K562 (cell line): ENCODE measurements at regions not wholly inside any gene's neighbourhood (a gene's known extent, or its start where the extent isn't known, plus 50 kb on each side); places are given as distances from the start of the nearest gene placed in this dataset.
A peak's percentile ranks its signal among the peaks of the same experiment; 100 is the strongest.

Experiments used
- CEBPG ChIP-seq, 3 experiments: fragments of 200-800 bp in 1 of 3; sonication (Bioruptor generic) in 1 of 3; sonication (generic) in 1 of 3; formaldehyde crosslinking in 1 of 3; IDR thresholded peaks in 2 of 3; conservative IDR thresholded peaks in 1 of 3; 2 replicates each; pipeline versions ENCODE4 v1.6.1 to v1.8.0; 2016 to 2022; ENCODE audit warnings: missing compliant biosample characterization in 2 of 3, missing genetic modification characterization in 2 of 3, mild to moderate bottlenecking in 1 of 3, missing genetic modification reagents in 1 of 3
- TF ChIP-seq, protein P1 (sequence below), 2 experiments: fragments of 450-650 bp; formaldehyde crosslinking in 1 of 2; IDR thresholded peaks; 2 replicates each; pipeline versions ENCODE4 v1.4.0 to v1.6.1; 2014 to 2020; ENCODE audit warnings: mild to moderate bottlenecking in 2 of 2, borderline replicate concordance in 1 of 2, low read depth in 1 of 2

DNA sequence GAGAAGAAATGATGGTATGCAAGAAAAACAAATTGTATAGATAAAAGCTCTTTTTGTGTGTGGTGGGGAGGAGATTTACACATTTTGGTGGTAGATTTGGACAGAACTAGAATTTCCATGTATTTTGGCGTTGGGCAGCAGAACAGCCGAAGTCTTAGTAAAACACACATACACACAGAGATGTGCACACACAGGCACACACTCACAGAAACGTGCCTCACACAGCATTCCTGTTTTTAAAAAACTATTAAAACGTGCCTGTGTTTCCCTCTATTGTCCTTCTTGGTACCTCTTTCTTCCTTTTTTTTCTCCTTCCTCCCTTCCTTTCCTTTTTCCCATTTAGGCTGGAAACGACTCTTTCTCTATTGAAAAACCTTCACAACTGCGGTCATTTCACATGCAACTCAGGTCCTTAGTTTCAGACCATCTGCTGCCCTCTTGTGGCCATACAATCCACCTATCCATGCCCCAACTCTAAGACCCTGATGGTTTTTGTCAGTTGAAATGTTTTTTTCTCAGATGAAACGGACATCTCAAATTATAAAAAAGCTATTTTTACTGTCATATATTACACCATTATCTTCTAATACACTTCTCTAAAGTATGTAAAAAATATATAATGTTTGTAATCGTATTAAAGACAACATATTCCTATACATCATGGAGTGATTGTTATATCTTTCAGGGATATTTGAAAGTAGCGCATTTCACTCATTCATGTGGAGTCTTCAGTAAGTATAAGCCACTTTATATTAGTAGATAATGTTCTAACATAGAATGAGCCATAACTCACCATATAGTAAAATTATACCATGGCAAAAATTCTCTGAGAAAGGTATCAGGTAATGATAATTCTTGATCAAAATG, 386.7 kb upstream of the NOVA1 start (continued):
- TF ChIP-seq, protein P1, sequence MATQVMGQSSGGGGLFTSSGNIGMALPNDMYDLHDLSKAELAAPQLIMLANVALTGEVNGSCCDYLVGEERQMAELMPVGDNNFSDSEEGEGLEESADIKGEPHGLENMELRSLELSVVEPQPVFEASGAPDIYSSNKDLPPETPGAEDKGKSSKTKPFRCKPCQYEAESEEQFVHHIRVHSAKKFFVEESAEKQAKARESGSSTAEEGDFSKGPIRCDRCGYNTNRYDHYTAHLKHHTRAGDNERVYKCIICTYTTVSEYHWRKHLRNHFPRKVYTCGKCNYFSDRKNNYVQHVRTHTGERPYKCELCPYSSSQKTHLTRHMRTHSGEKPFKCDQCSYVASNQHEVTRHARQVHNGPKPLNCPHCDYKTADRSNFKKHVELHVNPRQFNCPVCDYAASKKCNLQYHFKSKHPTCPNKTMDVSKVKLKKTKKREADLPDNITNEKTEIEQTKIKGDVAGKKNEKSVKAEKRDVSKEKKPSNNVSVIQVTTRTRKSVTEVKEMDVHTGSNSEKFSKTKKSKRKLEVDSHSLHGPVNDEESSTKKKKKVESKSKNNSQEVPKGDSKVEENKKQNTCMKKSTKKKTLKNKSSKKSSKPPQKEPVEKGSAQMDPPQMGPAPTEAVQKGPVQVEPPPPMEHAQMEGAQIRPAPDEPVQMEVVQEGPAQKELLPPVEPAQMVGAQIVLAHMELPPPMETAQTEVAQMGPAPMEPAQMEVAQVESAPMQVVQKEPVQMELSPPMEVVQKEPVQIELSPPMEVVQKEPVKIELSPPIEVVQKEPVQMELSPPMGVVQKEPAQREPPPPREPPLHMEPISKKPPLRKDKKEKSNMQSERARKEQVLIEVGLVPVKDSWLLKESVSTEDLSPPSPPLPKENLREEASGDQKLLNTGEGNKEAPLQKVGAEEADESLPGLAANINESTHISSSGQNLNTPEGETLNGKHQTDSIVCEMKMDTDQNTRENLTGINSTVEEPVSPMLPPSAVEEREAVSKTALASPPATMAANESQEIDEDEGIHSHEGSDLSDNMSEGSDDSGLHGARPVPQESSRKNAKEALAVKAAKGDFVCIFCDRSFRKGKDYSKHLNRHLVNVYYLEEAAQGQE (IDR thresholded peaks at IDR 0.05; ENCODE audit: borderline replicate concordance): peak; percentile 3; the same call in 1 of the 2 replicates
- TF ChIP-seq, protein P1 (CRISPR knock-in tag; IDR thresholded peaks at IDR 0.05; ENCODE audit: low read depth): no peak
- TF ChIP-seq CEBPG (CRISPR knock-in tag; IDR thresholded peaks at IDR 0.05): no peak
- TF ChIP-seq CEBPG (tag; conservative IDR thresholded peaks at IDR 0.05 in 1 of 2, IDR thresholded peaks at IDR 0.05 in 1 of 2): no peak
